GM12878 (cell line): ENCODE measurements at regions not wholly inside any gene's neighbourhood (a gene's known extent, or its start where the extent isn't known, plus 50 kb on each side); places are given as distances from the start of the nearest gene placed in this dataset.

Experiments
- ATF7 ChIP-seq: fragments of 450-650 bp; IDR thresholded peaks from 2 replicates; pipeline ENCODE4 v1.6.1; 2016; ENCODE audit warnings: low read depth, mild to moderate bottlenecking
- CEBPB ChIP-seq, 2 experiments: fragments of 150-350 bp in 1 of 2; IDR thresholded peaks; 2 replicates each; pipeline ENCODE4 v1.6.1; 2012 to 2014; ENCODE audit warnings: low read depth in 2 of 2, low read length in 2 of 2, borderline replicate concordance in 1 of 2, inconsistent platforms in 1 of 2
- ETV6 ChIP-seq, 2 experiments: fragments of 450-650 bp in 1 of 2; IDR thresholded peaks in 1 of 2; conservative IDR thresholded peaks in 1 of 2; 2 replicates each; pipeline ENCODE4 v1.6.1; 2014; ENCODE audit warnings: antibody characterized with exemption in 1 of 2, borderline replicate concordance in 1 of 2, low read depth in 1 of 2, mild to moderate bottlenecking in 1 of 2, moderate library complexity in 1 of 2
- FOS ChIP-seq: IDR thresholded peaks from 3 replicates; pipeline ENCODE4 v1.6.1; 2011; ENCODE audit warnings: borderline replicate concordance; ENCODE audit not compliant: insufficient read length; ENCODE audit errors: extremely low read depth
- NFYA ChIP-seq: IDR thresholded peaks from 2 replicates; pipeline ENCODE4 v1.6.1; 2011; ENCODE audit warnings: low read depth, mild to moderate bottlenecking, low read length, improper control_type of control experiment, borderline replicate concordance
- NR2C2 ChIP-seq: IDR thresholded peaks from 2 replicates; pipeline ENCODE4 v1.6.1; 2011; ENCODE audit warnings: borderline replicate concordance, low read depth; ENCODE audit not compliant: control insufficient read depth, insufficient read length
- PAX8 ChIP-seq: fragments of 450-650 bp; IDR thresholded peaks from 2 replicates; pipeline ENCODE4 v1.6.1; 2017; ENCODE audit warnings: mild to moderate bottlenecking, moderate library complexity
- SIX5 ChIP-seq: IDR thresholded peaks from 2 replicates; pipeline ENCODE4 v1.6.1; 2011; ENCODE audit warnings: mild to moderate bottlenecking, low read depth, low read length, moderate library complexity; ENCODE audit not compliant: severe bottlenecking
- TF ChIP-seq, protein P1 (sequence below): fragments of 450-650 bp; IDR thresholded peaks from 2 replicates; pipeline ENCODE4 v1.6.1; 2018; ENCODE audit warnings: borderline replicate concordance, mild to moderate bottlenecking; ENCODE audit not compliant: partially characterized antibody
- TF ChIP-seq, protein P2 (sequence below): IDR thresholded peaks from 2 replicates; pipeline ENCODE4 v1.6.1; 2012; ENCODE audit warnings: low read length, inconsistent platforms

DNA sequence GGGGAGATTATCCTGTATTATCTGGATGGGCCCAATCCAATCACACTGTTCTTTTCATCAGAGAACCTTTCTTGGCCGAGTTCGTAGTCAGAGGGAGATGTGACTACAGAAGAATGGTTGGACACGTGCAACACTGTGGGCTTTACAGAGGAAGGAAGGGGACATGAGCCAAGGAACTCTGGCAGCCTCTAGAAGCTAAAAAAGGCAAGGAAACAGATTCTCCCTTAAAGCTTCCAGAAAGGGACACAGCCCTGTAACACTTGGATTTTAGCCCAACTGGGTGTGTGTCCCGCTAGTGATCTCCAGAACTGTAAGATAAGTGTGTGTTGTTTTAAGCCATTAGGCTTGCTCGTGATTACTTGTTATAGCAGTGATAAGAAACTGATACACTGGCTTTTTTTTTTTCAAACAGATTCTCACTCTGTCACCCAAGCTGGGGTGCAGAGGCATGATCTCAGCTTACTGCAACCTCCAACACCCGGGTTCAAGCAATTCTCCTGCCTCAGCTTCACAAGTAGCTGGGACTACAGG, 53.9 kb upstream of the FBXO28 start (continued):
- TF ChIP-seq NR2C2 (no peak), PAX8 (no peak), ETV6 (conservative IDR thresholded peaks at IDR 0.05 in 1 of 2, IDR thresholded peaks at IDR 0.05 in 1 of 2; ENCODE audit: borderline replicate concordance in 1 of 2, low read depth in 1 of 2) (no peak), SIX5 (no peak), FOS (no peak), CEBPB (IDR thresholded peaks at IDR 0.05; ENCODE audit: borderline replicate concordance in 1 of 2, low read depth in 2 of 2, low read length in 2 of 2) (no peak), NFYA (no peak), ATF7 (no peak)
- TF ChIP-seq, protein P1, sequence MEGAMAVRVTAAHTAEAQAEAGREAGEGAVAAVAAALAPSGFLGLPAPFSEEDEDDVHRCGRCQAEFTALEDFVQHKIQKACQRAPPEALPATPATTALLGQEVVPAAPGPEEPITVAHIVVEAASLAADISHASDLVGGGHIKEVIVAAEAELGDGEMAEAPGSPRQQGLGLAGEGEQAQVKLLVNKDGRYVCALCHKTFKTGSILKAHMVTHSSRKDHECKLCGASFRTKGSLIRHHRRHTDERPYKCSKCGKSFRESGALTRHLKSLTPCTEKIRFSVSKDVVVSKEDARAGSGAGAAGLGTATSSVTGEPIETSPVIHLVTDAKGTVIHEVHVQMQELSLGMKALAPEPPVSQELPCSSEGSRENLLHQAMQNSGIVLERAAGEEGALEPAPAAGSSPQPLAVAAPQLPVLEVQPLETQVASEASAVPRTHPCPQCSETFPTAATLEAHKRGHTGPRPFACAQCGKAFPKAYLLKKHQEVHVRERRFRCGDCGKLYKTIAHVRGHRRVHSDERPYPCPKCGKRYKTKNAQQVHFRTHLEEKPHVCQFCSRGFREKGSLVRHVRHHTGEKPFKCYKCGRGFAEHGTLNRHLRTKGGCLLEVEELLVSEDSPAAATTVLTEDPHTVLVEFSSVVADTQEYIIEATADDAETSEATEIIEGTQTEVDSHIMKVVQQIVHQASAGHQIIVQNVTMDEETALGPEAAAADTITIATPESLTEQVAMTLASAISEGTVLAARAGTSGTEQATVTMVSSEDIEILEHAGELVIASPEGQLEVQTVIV, result no peak
- TF ChIP-seq, protein P2, sequence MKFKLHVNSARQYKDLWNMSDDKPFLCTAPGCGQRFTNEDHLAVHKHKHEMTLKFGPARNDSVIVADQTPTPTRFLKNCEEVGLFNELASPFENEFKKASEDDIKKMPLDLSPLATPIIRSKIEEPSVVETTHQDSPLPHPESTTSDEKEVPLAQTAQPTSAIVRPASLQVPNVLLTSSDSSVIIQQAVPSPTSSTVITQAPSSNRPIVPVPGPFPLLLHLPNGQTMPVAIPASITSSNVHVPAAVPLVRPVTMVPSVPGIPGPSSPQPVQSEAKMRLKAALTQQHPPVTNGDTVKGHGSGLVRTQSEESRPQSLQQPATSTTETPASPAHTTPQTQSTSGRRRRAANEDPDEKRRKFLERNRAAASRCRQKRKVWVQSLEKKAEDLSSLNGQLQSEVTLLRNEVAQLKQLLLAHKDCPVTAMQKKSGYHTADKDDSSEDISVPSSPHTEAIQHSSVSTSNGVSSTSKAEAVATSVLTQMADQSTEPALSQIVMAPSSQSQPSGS, result no peak
- TF ChIP-seq, all 136 proteins: peak for 0
